ENCODE measurements at regions not wholly inside any gene's neighbourhood (a gene's known extent, or its start where the extent isn't known, plus 50 kb on each side); places are given as distances from the start of the nearest gene placed in this dataset.

DNA sequence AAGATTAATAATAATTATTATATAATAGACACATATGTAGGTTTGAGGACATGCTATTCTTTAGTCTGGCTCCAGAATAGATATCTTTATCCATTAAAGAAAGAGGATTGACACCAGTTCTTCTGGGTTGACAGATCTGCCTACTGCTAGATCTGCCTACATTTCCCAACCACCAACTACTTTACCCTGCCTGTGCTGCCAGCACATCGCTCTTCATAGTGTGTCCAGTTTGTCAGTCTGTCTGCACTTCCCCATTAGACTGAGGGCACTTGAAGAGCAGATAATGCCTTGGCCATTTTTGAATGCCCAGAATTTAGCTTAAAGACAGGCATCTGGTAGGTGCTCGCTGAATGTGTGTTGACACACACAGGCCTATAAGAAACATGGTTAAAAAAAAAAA is 910.1 kb upstream of the FAT3 start:
- H3K4me3 ChIP-seq (ENCODE audit: severe bottlenecking) = no peak overlapping the region
- H3K9me3 ChIP-seq (ENCODE audit: severe bottlenecking) = no peaks in the 10 kb centered on the region
- no peaks in the 10 kb centered on the region for H3K4me1 ChIP-seq (ENCODE audit: insufficient read depth, poor library complexity, severe bottlenecking)
- H3K27ac ChIP-seq (ENCODE audit: poor library complexity, severe bottlenecking) = no peak overlapping the region
- TF ChIP-seq, protein P1, sequence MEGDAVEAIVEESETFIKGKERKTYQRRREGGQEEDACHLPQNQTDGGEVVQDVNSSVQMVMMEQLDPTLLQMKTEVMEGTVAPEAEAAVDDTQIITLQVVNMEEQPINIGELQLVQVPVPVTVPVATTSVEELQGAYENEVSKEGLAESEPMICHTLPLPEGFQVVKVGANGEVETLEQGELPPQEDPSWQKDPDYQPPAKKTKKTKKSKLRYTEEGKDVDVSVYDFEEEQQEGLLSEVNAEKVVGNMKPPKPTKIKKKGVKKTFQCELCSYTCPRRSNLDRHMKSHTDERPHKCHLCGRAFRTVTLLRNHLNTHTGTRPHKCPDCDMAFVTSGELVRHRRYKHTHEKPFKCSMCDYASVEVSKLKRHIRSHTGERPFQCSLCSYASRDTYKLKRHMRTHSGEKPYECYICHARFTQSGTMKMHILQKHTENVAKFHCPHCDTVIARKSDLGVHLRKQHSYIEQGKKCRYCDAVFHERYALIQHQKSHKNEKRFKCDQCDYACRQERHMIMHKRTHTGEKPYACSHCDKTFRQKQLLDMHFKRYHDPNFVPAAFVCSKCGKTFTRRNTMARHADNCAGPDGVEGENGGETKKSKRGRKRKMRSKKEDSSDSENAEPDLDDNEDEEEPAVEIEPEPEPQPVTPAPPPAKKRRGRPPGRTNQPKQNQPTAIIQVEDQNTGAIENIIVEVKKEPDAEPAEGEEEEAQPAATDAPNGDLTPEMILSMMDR (IDR thresholded peaks at IDR 0.05; ENCODE audit: poor library complexity, severe bottlenecking) = no peak
- no peak for ATAC-seq (ENCODE audit: low read depth)
- no peaks in the 10 kb centered on the region for H3K27me3 ChIP-seq (ENCODE audit: insufficient read depth, poor library complexity, severe bottlenecking)
- no peak for DNase-seq (ENCODE audit: low spot score)
- no peaks in the 10 kb centered on the region for H3K36me3 ChIP-seq (ENCODE audit: low read depth)

DNA sequence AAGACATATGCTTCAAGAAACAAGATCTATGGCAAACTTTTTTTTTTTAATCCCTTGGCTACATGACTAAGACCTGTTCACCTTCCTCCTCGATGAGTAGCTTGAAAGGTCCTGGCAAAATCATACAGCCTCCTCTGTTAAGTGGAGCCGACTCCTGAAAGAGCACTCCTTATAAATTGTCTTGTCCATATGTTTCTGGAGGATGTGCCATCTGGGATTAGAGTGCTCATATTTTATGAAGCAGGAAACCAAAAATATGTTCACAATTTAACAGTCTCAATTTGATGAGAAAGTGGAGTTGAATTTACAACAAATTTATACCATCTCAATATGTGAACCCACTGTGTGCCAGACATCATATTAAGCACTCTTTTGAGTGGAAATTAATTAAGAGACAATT is 912.1 kb upstream of the FAT3 start:
- no peaks in the 10 kb centered on the region for H3K9me3 ChIP-seq (ENCODE audit: severe bottlenecking)
- no peaks in the 10 kb centered on the region for H3K36me3 ChIP-seq (ENCODE audit: low read depth)
- H3K4me1 ChIP-seq (ENCODE audit: insufficient read depth, poor library complexity, severe bottlenecking) = no peaks in the 10 kb centered on the region
- H3K4me3 ChIP-seq (ENCODE audit: severe bottlenecking) = no peak overlapping the region
- no peak overlapping the region for H3K27ac ChIP-seq (ENCODE audit: poor library complexity, severe bottlenecking)
- DNase-seq (ENCODE audit: low spot score) (no peak), ATAC-seq (ENCODE audit: low read depth) (no peak)
- TF ChIP-seq, protein P1 (IDR thresholded peaks at IDR 0.05; ENCODE audit: poor library complexity, severe bottlenecking) = no peak
- no peaks in the 10 kb centered on the region for H3K27me3 ChIP-seq (ENCODE audit: insufficient read depth, poor library complexity, severe bottlenecking)

DNA sequence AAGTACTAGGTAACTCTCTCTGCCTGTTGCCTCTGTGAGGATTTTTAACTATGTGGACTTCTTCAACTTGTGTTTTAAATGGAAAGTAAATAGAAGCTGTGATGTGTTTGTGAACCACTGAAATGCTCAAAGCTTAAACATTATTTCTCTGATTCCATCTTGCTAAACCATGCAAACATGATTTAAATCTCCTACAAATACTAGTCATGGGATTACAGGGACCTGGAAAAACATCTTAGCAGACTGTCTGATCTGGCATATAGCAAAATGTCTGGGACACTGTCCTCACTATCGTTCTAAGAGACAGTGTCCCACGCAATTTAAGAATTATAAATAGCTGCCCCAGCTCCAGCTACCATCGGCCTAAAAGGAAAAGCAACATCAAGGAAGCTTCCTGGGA is 914.5 kb upstream of the FAT3 start:
- Histone ChIP-seq H3K4me1 (ENCODE audit: insufficient read depth, poor library complexity, severe bottlenecking) (no peaks in the 10 kb centered on the region), H3K27me3 (ENCODE audit: insufficient read depth, poor library complexity, severe bottlenecking) (no peaks in the 10 kb centered on the region), H3K36me3 (ENCODE audit: low read depth) (no peaks in the 10 kb centered on the region), H3K9me3 (ENCODE audit: severe bottlenecking) (no peaks in the 10 kb centered on the region), H3K27ac (ENCODE audit: poor library complexity, severe bottlenecking) (no peak overlapping the region), H3K4me3 (ENCODE audit: severe bottlenecking) (no peak overlapping the region)
- ATAC-seq (ENCODE audit: low read depth) = no peak
- no peak for DNase-seq (ENCODE audit: low spot score)
- TF ChIP-seq, protein P1 (IDR thresholded peaks at IDR 0.05; ENCODE audit: poor library complexity, severe bottlenecking) = no peak

DNA sequence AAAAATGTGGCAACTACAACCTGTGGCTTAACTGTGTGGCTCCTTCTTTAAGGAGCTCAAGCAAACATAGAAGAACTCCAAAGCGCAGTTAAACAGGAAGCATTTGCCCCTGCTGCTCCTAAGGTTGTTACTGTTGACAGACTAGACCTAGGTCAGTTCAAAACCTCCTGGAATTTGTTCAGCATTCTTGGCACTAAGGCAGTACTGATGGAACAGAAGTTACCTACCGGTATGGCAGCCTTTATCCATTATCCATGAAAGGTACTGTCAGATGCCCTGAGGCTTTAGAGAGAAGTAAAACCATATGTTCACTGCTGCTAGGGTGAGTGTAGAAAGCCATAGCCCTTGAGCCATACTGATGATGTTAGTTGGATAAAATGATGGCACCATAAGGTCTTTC is 916.5 kb upstream of the FAT3 start:
- Histone ChIP-seq H3K27me3 (ENCODE audit: insufficient read depth, poor library complexity, severe bottlenecking) (no peaks in the 10 kb centered on the region), H3K9me3 (ENCODE audit: severe bottlenecking) (no peaks in the 10 kb centered on the region), H3K36me3 (ENCODE audit: low read depth) (no peaks in the 10 kb centered on the region), H3K4me3 (ENCODE audit: severe bottlenecking) (no peak overlapping the region), H3K27ac (ENCODE audit: poor library complexity, severe bottlenecking) (no peak overlapping the region), H3K4me1 (ENCODE audit: insufficient read depth, poor library complexity, severe bottlenecking) (no peaks in the 10 kb centered on the region)
- ATAC-seq (ENCODE audit: low read depth) = no peak
- no peak for DNase-seq (ENCODE audit: low spot score)
- TF ChIP-seq, protein P1 (IDR thresholded peaks at IDR 0.05; ENCODE audit: poor library complexity, severe bottlenecking) = no peak

DNA sequence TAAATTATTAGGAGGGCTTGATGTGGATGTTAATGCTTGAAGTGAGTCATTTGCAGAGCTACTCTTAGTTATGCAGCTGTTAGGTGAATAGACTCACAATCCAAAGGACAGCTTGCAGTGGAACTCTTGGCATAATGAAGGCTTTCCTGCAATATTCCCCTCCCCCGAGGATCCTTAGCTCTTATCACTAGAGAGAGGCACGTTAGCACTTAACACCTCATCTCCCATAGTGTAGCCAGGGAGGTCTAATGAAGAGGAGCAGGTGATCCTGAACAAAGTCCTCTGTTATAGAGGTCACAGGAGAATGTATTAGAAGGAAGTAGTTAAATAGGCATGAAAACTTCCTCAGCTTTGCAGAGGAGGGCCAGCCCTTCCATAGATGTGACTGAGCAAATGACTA is 919.2 kb upstream of the FAT3 start:
- no peaks in the 10 kb centered on the region for H3K36me3 ChIP-seq (ENCODE audit: low read depth)
- DNase-seq (ENCODE audit: low spot score) = no peak
- H3K4me3 ChIP-seq (ENCODE audit: severe bottlenecking) = no peak overlapping the region
- H3K27me3 ChIP-seq (ENCODE audit: insufficient read depth, poor library complexity, severe bottlenecking) = no peaks in the 10 kb centered on the region
- H3K27ac ChIP-seq (ENCODE audit: poor library complexity, severe bottlenecking) = no peak overlapping the region
- ATAC-seq (ENCODE audit: low read depth) = no peak
- TF ChIP-seq, protein P1 (IDR thresholded peaks at IDR 0.05; ENCODE audit: poor library complexity, severe bottlenecking) = no peak
- no peaks in the 10 kb centered on the region for H3K4me1 ChIP-seq (ENCODE audit: insufficient read depth, poor library complexity, severe bottlenecking)
- H3K9me3 ChIP-seq (ENCODE audit: severe bottlenecking) = no peaks in the 10 kb centered on the region
